HG03097 (cell line): ENCODE measurements at regions not wholly inside any gene's neighbourhood (a gene's known extent, or its start where the extent isn't known, plus 50 kb on each side); places are given as distances from the start of the nearest gene placed in this dataset.

Experiments used
- ATAC-seq: cut with Tn5 transposase; IDR thresholded peaks from one replicate; pipeline ENCODE4 v1.9.1; 2021; ENCODE audit not compliant: unreplicated experiment, low FRiP score

- no peak for ATAC-seq
Measured at GRCh38 chr4:3830774-3831528, 64.8 kb downstream of the ADRA2C start.

- ATAC-seq: no peak
Measured at GRCh38 chr4:3831529-3832150, 65.5 kb downstream of the ADRA2C start.

GRCh38 chr4:3832536-3833220 lies 66.5 kb downstream of the ADRA2C start:
- ATAC-seq: no peak

- no peak for ATAC-seq
Measured at GRCh38 chr4:3833326-3833989, 67.3 kb downstream of the ADRA2C start.

- no peak for ATAC-seq
Measured at GRCh38 chr4:3834186-3834662, 68.0 kb downstream of the ADRA2C start.

- no peak for ATAC-seq
Measured at GRCh38 chr4:3834663-3835521, 68.7 kb downstream of the ADRA2C start.

- no peak for ATAC-seq
Measured at GRCh38 chr4:3835527-3836405, 69.6 kb downstream of the ADRA2C start.

GRCh38 chr4:3836406-3836755 lies 70.2 kb downstream of the ADRA2C start:
- no peak for ATAC-seq

- ATAC-seq: no peak
Measured at GRCh38 chr4:3836756-3837601, 70.8 kb downstream of the ADRA2C start.

GRCh38 chr4:3838437-3839380 lies 72.5 kb downstream of the ADRA2C start:
- ATAC-seq: no peak

GRCh38 chr4:3845094-3845743 lies 79.0 kb downstream of the ADRA2C start:
- ATAC-seq: no peak

GRCh38 chr4:3845744-3846429 lies 79.7 kb downstream of the ADRA2C start:
- ATAC-seq: no peak

GRCh38 chr4:3847211-3847940 lies 81.2 kb downstream of the ADRA2C start:
- no peak for ATAC-seq

- no peak for ATAC-seq
Measured at GRCh38 chr4:3848323-3848722, 82.1 kb downstream of the ADRA2C start.

GRCh38 chr4:3849140-3849539 lies 83.0 kb downstream of the ADRA2C start:
- ATAC-seq: no peak

- no peak for ATAC-seq
Measured at GRCh38 chr4:3850128-3850527, 83.9 kb downstream of the ADRA2C start.
